OCI-LY1 (cell line): ENCODE measurements at regions not wholly inside any gene's neighbourhood (a gene's known extent, or its start where the extent isn't known, plus 50 kb on each side); places are given as distances from the start of the nearest gene placed in this dataset.

Source experiments
- H2AFZ ChIP-seq: fragments of 200-600 bp; sonication (generic), shearing (Covaris generic); 2 replicates; pipeline ENCODE4 v1.6.0; 2014; ENCODE audit warnings: antibody characterized with exemption, mild to moderate bottlenecking, low read length
- H3F3A ChIP-seq: fragments of 200-600 bp; sonication (generic), shearing (Covaris generic); 2 replicates; pipeline ENCODE4 v1.6.0; 2014; ENCODE audit warnings: mild to moderate bottlenecking, antibody characterized with exemption, low read length, moderate library complexity; ENCODE audit not compliant: insufficient read depth
- H3K27ac ChIP-seq: fragments of 200-600 bp; sonication (generic); 2 replicates; pipeline ENCODE4 v1.5.1; 2014; ENCODE audit warnings: low read length, mixed run types, mild to moderate bottlenecking, low read depth; ENCODE audit not compliant: poor library complexity, severe bottlenecking
- H3K27me3 ChIP-seq: fragments of 200-600 bp; sonication (generic); 2 replicates; pipeline ENCODE4 v1.6.0; 2014; ENCODE audit warnings: antibody characterized with exemption, mild to moderate bottlenecking, low read length, moderate library complexity; ENCODE audit not compliant: insufficient read depth
- H3K36me3 ChIP-seq: fragments of 200-600 bp; sonication (generic); 2 replicates; pipeline ENCODE4 v1.6.1; 2014; ENCODE audit warnings: mild to moderate bottlenecking, antibody characterized with exemption, low read length, moderate library complexity, mixed read lengths; ENCODE audit not compliant: insufficient read depth
- H3K4me1 ChIP-seq: fragments of 200-600 bp; sonication (generic); 2 replicates; pipeline ENCODE4 v1.5.1; 2014; ENCODE audit warnings: mild to moderate bottlenecking, low read length, moderate library complexity; ENCODE audit not compliant: insufficient read depth, severe bottlenecking
- H3K4me2 ChIP-seq: fragments of 200-600 bp; sonication (generic), shearing (Covaris generic); 2 replicates; pipeline ENCODE4 v1.6.1; 2014; ENCODE audit warnings: low read length
- H3K4me3 ChIP-seq: fragments of 200-600 bp; sonication (generic); 2 replicates; pipeline ENCODE4 v1.5.1; 2014; ENCODE audit warnings: low read length, low read depth, mild to moderate bottlenecking, mixed read lengths; ENCODE audit not compliant: poor library complexity, severe bottlenecking
- H3K79me2 ChIP-seq: fragments of 200-600 bp; shearing (Covaris generic); 2 replicates; pipeline ENCODE4 v1.6.1; 2016; ENCODE audit warnings: mixed run types, low read length, mixed read lengths; ENCODE audit not compliant: insufficient read depth
- H3K9ac ChIP-seq: fragments of 200-600 bp; sonication (generic), shearing (Covaris generic); 2 replicates; pipeline ENCODE4 v1.6.1; 2014; ENCODE audit warnings: mild to moderate bottlenecking, low read length, mixed read lengths
- H3K9me2 ChIP-seq: fragments of 200-600 bp; sonication (generic), shearing (Covaris generic); 2 replicates; pipeline ENCODE4 v1.6.1; 2014; ENCODE audit warnings: low read depth, mild to moderate bottlenecking, low read length, mixed read lengths
- H3K9me3 ChIP-seq: fragments of 200-600 bp; shearing (Covaris generic); 2 replicates; pipeline ENCODE4 v1.6.1; 2014; ENCODE audit warnings: low read length, mixed read lengths
- H4K20me1 ChIP-seq: fragments of 200-600 bp; sonication (generic), shearing (Covaris generic); 2 replicates; pipeline ENCODE4 v1.6.0; 2016; ENCODE audit warnings: mild to moderate bottlenecking, low read length; ENCODE audit not compliant: insufficient read depth
- EZH2 ChIP-seq: fragments of 200-600 bp; sonication (generic), shearing (Covaris generic); IDR thresholded peaks from 2 replicates; pipeline ENCODE4 v1.8.0; 2017; ENCODE audit warnings: borderline replicate concordance, mixed run types, mild to moderate bottlenecking, antibody characterized with exemption, low read length, moderate library complexity, mixed read lengths
- TF ChIP-seq, protein P1 (sequence below): fragments of 200-600 bp; sonication (generic), shearing (Covaris generic); IDR thresholded peaks from 2 replicates; pipeline ENCODE4 v1.5.1; 2017; ENCODE audit warnings: mild to moderate bottlenecking, antibody characterized with exemption, low read length, moderate library complexity, mixed read lengths

DNA sequence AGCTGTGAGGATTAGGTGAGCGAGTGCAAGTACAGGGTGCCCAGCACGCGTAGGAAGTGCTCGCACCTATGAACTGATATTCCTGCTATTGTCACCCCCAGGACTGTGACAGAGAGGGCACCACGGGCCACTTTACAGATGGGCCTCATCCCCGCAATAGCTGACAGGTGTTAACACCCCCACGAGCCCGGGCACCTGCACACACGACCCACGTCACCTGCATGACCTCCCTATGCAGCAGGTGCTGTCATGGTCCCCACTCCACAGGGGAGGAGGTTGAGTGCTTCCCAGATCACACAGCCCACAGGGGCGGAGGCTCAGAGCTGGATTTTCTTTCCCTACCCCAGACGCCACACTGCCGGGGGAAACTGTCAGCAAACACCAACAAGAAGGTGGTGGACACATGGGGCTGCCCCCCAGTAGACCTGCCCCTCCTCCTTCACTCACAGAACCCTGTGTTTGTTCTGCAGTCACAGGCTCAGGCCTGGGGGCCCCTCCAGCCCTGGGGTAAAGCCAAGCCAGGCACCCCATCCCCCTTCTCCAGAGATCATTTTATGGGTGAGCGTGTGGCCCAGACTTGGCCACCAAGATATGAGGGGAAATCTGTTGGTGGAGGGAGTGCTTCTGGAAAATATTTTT is 465.5 kb downstream of the MATN1 start:
- Histone ChIP-seq H3K4me2 (no peak overlapping the region), H3K27ac (no peak overlapping the region), H3F3A (no peaks in the 10 kb centered on the region), H3K36me3 (no peaks in the 10 kb centered on the region), H3K27me3 (no peaks in the 10 kb centered on the region), H3K9ac (no peak overlapping the region), H3K9me2 (no peaks in the 10 kb centered on the region), H3K4me3 (no peak overlapping the region), H3K4me1 (no peaks in the 10 kb centered on the region), H3K9me3 (no peaks in the 10 kb centered on the region), H2AFZ (no peak overlapping the region), H4K20me1 (no peaks in the 10 kb centered on the region), H3K79me2 (no peaks in the 10 kb centered on the region)
- no peak for TF ChIP-seq EZH2
- TF ChIP-seq, protein P1, sequence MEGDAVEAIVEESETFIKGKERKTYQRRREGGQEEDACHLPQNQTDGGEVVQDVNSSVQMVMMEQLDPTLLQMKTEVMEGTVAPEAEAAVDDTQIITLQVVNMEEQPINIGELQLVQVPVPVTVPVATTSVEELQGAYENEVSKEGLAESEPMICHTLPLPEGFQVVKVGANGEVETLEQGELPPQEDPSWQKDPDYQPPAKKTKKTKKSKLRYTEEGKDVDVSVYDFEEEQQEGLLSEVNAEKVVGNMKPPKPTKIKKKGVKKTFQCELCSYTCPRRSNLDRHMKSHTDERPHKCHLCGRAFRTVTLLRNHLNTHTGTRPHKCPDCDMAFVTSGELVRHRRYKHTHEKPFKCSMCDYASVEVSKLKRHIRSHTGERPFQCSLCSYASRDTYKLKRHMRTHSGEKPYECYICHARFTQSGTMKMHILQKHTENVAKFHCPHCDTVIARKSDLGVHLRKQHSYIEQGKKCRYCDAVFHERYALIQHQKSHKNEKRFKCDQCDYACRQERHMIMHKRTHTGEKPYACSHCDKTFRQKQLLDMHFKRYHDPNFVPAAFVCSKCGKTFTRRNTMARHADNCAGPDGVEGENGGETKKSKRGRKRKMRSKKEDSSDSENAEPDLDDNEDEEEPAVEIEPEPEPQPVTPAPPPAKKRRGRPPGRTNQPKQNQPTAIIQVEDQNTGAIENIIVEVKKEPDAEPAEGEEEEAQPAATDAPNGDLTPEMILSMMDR: no peak

DNA sequence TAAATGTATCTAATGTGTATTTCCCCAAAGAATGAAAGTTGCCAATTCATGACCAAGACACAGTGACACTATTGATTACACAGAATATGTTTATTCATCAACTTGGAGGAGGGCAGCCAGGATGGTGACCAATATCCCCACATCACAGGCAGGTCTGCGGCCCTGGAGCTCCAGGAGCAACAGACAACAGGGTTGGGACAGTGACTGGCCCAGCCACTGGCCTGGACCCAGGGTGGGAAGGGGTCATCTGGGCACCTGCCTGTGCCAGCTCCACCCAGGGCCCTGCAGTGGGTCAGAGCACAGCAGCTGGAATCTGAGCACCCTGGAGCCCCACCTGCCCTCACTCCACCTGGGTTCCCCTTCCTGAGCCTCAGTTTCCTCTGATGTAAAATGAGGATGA is 466.1 kb downstream of the MATN1 start:
- H3K36me3 ChIP-seq: no peaks in the 10 kb centered on the region
- H3K4me2 ChIP-seq: no peak overlapping the region
- H3F3A ChIP-seq: no peaks in the 10 kb centered on the region
- TF ChIP-seq, protein P1: no peak
- H3K9me2 ChIP-seq: no peaks in the 10 kb centered on the region
- H4K20me1 ChIP-seq: no peaks in the 10 kb centered on the region
- H2AFZ ChIP-seq: no peak overlapping the region
- no peaks in the 10 kb centered on the region for H3K9me3 ChIP-seq
- H3K9ac ChIP-seq: no peak overlapping the region
- no peaks in the 10 kb centered on the region for H3K79me2 ChIP-seq
- H3K4me1 ChIP-seq: no peaks in the 10 kb centered on the region
- H3K27ac ChIP-seq: no peak overlapping the region
- H3K4me3 ChIP-seq: no peak overlapping the region
- no peaks in the 10 kb centered on the region for H3K27me3 ChIP-seq

DNA sequence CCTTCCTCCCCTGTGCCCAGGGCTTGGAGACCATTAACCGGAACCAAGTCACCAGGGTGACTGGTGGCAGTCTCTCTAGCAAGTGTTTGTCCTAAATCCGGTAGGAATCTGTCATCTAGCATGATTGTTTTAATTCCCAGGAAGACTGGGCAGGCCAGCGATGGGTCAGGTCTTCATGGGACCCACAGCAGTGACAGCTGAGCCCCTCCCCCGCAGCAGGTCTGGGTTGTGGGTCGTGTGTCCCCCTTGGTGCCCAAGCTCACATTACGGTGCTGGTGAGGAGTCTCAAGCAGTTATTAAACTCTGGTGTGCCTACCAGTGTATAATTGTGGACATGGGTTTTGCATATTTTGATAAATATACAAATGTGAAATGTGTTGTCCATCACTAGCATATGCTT is 466.5 kb downstream of the MATN1 start:
- no peaks in the 10 kb centered on the region for H3K4me1 ChIP-seq
- no peaks in the 10 kb centered on the region for H3K27me3 ChIP-seq
- H3K9me2 ChIP-seq: no peaks in the 10 kb centered on the region
- no peaks in the 10 kb centered on the region for H3K79me2 ChIP-seq
- H4K20me1 ChIP-seq: no peaks in the 10 kb centered on the region
- no peaks in the 10 kb centered on the region for H3K9me3 ChIP-seq
- no peak overlapping the region for H2AFZ ChIP-seq
- no peak overlapping the region for H3K4me3 ChIP-seq
- H3K36me3 ChIP-seq: no peaks in the 10 kb centered on the region
- H3K4me2 ChIP-seq: no peak overlapping the region
- no peak overlapping the region for H3K27ac ChIP-seq
- no peaks in the 10 kb centered on the region for H3F3A ChIP-seq
- no peak overlapping the region for H3K9ac ChIP-seq
- TF ChIP-seq EZH2: no peak
- TF ChIP-seq, protein P1: no peak
